ENCODE measurements at regions not wholly inside any gene's neighbourhood (a gene's known extent, or its start where the extent isn't known, plus 50 kb on each side); places are given as distances from the start of the nearest gene placed in this dataset.

GRCh38 chr22:34454598-34454997 lies 534.3 kb upstream of the LARGE1 start:
- DNase-seq: no peak

DNA sequence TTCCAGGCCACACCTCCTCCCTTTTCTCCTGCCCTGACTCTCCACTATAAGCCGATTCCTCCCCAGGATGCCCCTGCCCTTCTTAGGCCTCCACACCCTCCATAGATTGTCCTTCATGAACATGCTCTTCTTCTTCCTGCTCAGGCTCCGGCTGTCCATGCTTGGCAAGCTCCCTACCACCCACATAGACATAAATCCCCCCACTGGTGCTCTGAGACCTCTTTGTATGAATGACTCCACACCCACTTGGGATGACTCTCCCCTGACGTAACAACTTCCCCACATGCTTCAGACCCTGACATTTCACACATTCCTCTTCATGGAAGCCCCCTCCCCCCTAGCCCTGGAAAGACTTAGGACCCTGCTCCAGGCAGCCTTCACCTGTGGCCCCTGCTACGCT lies 542.5 kb upstream of the LARGE1 start:
- DNase-seq: no peak

DNA sequence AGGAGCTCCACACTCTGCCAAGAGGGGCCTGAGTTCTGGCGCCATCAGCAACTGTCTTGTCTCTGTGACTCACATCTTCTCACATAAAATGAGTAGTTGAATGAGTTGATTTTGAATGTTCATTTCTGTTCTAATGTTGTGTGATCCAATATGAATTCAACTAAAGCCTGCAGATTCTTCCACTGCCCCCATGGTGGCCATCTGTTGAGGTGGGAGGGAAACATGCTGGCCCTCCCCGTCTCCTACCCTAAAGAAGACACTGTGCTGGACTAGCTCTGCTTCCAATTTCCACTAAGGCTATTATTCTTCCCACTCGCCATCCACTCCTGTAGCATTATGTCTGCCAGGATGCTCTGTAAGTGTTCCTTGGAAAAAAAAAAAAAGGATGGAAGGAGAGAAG lies 555.6 kb upstream of the LARGE1 start:
- DNase-seq: no peak

DNA sequence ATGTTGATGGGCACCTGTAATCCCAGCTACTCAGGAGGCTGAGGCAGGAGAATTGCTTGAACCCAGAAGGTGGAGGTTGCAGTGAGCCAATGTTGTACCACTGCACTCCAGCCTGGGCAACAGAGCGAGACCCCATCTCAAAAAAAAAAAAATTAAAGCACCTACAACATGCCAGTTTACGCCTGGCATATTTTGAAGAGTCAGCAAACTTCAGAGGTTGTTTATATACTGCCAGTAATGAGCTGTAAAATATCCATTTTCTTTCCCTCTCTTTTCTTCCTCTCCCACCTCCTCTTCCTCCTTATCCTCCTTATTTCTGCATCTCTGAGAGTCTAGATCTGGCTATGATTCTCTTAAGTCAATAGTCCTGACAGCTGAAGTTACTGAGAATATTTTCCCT lies 556.5 kb upstream of the LARGE1 start:
- DNase-seq: no peak

- DNase-seq: no peak
These were observed 560.8 kb upstream of the LARGE1 start for GRCh38 chr22:34481090-34481489.

- no peak for DNase-seq
These were observed 566.1 kb upstream of the LARGE1 start for GRCh38 chr22:34486381-34486780.

DNA sequence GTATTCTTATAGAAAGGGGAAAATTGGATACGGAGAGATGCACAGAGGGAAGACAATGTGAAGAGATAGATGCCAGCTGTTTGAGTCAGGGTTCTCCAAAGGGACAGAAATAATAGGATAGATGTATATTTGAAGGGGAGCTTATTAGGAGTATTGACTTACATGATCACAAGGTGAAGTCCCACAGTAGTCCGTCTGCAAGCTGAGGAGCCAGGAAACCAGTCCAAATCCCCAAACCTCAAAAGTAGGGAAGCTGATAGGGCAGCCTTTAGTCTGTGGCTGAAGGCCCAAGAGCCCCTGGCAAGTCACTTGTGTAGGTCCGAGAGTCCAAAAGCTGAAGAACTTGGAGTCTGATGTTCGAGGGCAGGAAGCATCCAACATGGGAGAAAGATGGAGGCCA lies 569.6 kb upstream of the LARGE1 start:
- DNase-seq: no peak

DNA sequence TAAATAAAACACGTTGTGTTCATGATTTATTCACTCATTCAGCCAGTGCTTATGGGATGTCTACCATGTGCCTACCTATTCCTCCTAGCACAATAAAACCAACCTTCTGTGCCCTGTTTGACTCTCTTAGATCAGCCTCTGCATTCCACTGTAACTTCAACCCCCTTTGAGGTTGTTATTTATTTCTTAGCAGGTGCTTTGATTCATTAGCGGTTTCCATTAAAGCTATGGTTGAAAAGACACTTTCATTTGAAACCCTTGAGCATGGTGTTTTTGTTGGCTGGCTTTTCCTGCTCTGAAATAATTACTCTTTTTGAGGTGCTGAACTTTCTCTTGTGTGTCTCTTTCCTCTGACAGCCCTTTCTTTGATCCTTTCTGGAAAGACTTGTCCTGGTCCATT lies 570.6 kb upstream of the LARGE1 start:
- DNase-seq: no peak

DNA sequence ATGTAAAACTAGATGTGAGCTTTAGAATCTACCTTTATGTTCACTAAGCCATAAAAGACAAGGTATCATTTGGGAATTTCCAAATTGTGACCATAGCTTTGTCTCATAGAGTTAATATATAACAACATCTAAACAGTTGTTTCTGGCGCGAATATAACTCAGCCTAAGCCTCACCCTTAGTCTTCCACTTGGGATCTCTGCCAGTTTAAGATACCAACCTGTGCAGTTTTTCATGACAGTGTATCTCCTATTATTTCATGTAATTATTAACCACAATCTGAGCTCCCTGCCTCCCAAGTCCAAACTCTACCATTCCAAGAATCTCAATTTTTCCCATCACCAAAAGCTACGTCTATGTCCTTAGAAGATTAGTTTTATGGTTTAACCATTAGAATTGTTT lies 572.5 kb upstream of the ISX start:
- no peak for DNase-seq

DNA sequence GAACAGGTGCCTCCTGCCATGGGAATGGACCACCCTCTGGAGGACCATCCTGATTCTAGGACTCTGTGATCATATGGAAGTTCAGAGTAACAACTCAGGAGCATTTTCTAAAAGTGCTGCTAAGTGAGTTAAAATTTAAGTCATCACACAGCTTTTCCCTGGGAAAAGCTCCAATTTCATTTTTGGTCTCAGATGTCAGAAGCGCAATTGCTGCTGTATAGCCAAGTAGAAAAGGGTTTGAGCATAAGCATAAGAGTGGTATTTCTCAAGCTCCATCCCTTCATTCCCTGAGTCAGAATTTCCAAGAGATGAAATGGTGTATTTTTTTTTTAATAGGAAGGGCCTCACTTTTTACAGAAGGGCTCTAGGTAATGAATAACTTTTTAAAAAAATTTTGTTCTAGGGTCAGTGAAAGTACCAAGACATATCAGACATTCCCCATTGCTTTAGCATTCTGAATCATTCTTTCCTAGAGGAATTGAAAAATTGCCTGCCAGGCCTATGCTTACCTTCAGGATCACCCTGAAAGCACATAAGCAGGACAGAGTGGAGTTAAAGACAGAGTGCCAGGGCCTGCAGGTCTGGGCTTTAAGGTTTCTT lies 564.5 kb upstream of the ISX start:
- no peak for DNase-seq

DNA sequence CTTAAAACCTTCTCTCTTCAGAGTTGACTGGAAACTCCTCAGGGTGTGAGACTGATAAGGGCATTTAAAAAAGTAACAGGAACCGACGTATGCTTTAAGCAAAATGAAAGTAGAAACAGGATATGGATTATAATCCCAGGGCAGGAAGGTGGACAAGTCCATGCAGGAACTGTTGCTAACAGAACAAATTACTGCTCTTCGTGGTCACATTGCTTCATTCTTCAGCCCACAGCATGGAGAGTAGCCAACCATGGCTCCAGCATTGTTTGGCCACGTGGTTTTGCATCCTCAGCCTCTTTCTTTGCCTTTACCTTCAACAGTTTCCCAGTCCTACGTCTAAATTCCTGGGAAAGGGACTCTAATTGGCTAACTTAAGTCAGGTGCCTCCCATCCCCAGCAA lies 563.1 kb upstream of the ISX start:
- no peak for DNase-seq

- DNase-seq: no peak
These were observed 557.2 kb upstream of the ISX start for GRCh38 chr22:34508797-34509196.

GRCh38 chr22:34526681-34527080 lies 539.3 kb upstream of the ISX start:
- no peak for DNase-seq

- no peak for DNase-seq
These were observed 531.9 kb upstream of the ISX start for GRCh38 chr22:34534101-34534500.

GRCh38 chr22:34567367-34567766 lies 498.6 kb upstream of the ISX start:
- no peak for DNase-seq

- no peak for DNase-seq
These were observed 495.6 kb upstream of the ISX start for GRCh38 chr22:34570408-34570807.

- DNase-seq: no peak
These were observed 486.4 kb upstream of the ISX start for GRCh38 chr22:34579519-34579918.

- DNase-seq: no peak
These were observed 478.3 kb upstream of the ISX start for GRCh38 chr22:34587357-34588356.

DNA sequence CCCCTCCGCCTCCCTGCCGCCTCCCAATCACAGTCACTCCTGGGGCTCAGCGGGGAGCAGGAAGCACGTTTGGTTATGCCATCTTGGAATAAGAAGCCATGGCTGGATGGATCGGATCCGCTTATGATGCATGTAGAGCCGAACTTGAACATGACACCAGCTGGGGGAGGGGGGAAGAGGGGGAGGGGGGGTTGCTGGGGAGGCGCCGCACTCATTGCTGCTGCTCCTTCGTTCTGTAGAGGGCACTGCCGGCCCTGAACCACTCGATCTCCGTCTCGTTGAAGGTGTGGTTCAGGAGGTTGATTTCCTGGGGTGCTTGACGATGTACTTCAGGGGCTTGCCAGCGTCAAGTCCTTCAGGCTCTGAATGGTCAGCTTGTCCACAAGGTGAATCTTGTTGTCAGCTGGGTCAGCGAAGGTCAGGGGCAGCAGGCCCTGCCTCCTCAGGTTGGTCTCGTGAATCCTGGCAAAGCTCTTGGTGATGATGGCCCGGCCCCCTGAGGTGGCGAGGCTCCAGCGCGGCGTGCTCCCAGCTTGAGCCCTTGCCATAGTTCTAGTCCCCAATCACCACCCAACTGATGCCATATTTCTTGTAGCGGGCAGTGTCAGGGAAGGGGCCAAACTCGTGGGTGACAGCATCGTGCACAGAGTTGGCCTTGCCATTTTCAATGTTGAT lies 476.9 kb upstream of the ISX start:
- no peak for DNase-seq

DNA sequence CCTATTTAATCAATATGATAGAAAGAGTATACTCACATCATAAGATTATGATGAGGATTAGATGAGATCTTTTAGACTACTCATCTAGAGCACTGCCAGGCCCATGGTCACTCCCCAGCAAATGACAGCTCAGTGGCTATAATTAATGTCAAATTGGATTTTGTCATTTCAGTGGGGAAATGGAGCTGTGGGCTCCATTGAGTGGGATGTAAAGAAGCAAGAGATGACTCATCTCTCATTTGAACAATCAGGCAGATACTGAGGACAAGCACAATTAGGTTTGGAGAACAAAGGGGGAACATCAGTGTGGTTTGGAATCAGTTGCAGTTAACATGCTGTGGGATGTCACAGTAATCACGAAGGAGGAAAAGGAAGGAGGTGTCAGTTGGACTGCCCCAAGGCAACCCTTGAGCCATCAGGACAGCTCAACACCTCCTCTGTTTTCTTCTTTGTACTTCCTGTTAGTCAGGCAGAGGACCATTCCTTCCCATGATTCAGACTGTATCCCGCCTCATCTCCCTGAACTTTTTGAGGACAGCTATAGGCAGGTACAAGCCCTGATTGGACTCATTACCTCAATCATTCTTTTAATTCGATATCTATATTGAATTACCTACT lies 473.7 kb upstream of the ISX start:
- DNase-seq: no peak

- DNase-seq: no peak
These were observed 466.4 kb upstream of the ISX start for GRCh38 chr22:34599567-34599966.

DNA sequence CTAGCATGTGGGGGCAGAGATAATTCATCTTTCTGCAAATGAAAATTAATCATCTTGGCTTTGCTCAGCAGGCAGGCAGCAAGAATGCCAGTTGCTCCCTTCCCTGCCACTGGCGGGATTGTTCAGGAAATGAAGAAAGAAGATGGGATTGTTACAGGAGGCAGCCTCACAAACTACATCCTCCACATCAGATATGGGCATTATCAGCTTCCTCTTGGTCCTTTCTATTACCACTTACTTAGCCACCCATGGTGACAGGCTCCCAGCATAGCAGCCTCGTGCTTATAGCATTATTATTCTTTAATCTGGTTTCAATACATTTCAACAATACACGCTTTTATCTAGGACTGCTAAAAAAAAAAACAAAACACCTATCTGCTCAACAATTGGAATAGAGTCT lies 461.6 kb upstream of the ISX start:
- no peak for DNase-seq

GRCh38 chr22:34608106-34608505 lies 457.9 kb upstream of the ISX start:
- no peak for DNase-seq
